GM20000 (cell line): ENCODE measurements at regions not wholly inside any gene's neighbourhood (a gene's known extent, or its start where the extent isn't known, plus 50 kb on each side); places are given as distances from the start of the nearest gene placed in this dataset.
"Not testable (repeated sequence)": the region's sequence is repeated elsewhere in the genome, so short reads cannot be mapped to it uniquely, and the experiment has no call there.

Experiments used
- DNase-seq: peaks from one replicate; pipeline ENCODE4 v3.0.0; 2012; ENCODE audit warnings: low spot score
- TF ChIP-seq, protein P1 (sequence below): IDR thresholded peaks from 2 replicates; pipeline ENCODE4 v1.5.1; 2012; ENCODE audit warnings: mild to moderate bottlenecking, control low read depth; ENCODE audit errors: extremely low read depth, missing control alignments

DNA sequence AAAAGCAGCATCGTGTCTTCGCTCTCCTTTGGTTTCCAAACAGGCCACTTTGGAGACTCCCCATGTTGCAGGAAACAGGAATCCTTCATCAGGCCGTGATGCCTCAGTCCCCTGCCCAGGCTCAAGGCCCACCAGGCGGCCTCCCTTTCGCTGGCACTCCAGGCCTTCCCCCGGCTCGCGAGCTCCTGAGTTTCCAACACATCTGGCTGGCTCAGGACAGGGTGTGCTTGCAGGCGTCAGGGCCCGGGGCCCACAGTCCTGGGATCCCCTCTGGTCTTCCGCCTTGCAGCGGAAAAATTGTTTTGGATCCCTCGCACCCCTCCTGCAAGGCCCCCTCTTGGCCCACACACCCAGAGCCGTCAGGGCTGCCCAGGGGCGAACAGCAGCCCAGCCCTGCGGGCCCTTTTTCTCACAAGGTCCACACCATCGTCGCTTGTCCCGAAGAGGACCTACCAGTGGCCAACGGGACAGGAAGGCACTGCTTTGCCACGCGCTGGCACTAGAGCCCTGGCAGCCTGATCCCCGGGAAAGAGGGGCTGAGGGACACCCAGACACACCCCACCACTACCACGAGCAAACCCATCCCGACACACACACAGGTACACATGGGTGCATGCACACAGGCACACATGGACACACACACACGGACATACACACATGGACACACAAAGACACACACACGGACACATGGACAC lies 1930.9 kb upstream of the DEFB115 start:
- TF ChIP-seq, protein P1, sequence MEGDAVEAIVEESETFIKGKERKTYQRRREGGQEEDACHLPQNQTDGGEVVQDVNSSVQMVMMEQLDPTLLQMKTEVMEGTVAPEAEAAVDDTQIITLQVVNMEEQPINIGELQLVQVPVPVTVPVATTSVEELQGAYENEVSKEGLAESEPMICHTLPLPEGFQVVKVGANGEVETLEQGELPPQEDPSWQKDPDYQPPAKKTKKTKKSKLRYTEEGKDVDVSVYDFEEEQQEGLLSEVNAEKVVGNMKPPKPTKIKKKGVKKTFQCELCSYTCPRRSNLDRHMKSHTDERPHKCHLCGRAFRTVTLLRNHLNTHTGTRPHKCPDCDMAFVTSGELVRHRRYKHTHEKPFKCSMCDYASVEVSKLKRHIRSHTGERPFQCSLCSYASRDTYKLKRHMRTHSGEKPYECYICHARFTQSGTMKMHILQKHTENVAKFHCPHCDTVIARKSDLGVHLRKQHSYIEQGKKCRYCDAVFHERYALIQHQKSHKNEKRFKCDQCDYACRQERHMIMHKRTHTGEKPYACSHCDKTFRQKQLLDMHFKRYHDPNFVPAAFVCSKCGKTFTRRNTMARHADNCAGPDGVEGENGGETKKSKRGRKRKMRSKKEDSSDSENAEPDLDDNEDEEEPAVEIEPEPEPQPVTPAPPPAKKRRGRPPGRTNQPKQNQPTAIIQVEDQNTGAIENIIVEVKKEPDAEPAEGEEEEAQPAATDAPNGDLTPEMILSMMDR = no peak
- no peak for DNase-seq

- not testable (repeated sequence) for DNase-seq
These were observed 1929.7 kb upstream of the DEFB115 start for GRCh38 chr20:29327600-29328420.

GRCh38 chr20:29330429-29331115 lies 1926.9 kb upstream of the DEFB115 start:
- not testable (repeated sequence) for DNase-seq

DNA sequence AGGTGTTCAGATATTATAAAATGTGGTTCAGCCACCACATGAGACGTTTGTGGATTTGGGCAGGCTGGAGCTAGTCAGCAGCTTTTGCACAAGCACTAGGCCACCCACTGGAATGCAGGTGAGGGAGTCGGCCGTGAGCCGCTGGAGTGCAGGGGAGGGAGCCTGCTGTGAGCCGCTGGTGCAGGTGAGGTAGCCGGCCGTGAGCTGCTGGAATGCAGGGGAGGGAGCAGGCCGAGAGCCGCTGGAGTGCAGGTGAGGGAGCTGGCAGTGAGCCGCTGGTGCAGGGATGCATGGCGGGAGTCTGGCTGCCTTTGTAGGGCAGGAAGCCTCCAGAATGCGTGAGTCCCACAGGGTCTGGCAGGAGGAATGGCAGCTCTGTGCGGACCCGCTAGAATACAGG lies 1907.6 kb upstream of the DEFB115 start:
- DNase-seq = no peak
- TF ChIP-seq, protein P1 = no peak

- DNase-seq = not testable (repeated sequence)
These were observed 1881.5 kb upstream of the DEFB115 start for GRCh38 chr20:29375937-29376336.

DNA sequence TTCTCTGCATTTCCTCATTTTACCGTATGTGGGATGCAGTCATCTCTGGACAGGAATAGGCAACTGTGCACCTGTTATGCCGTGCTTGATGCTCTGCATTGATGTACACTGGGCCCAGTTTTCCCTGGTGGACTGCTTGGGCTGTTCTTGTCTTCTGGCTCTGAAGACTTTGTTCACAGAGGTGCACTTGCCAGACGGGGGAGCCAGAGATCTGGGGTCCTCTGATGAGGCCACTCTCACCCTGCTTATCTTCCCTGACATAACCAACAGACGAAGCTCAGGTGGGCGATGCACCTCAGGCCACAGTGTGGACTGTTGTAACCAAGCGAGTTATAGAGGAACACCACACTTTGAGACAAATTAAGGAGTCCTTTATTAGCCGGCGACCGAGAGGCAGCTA lies 1864.6 kb upstream of the DEFB115 start:
- not testable (repeated sequence) for DNase-seq

DNA sequence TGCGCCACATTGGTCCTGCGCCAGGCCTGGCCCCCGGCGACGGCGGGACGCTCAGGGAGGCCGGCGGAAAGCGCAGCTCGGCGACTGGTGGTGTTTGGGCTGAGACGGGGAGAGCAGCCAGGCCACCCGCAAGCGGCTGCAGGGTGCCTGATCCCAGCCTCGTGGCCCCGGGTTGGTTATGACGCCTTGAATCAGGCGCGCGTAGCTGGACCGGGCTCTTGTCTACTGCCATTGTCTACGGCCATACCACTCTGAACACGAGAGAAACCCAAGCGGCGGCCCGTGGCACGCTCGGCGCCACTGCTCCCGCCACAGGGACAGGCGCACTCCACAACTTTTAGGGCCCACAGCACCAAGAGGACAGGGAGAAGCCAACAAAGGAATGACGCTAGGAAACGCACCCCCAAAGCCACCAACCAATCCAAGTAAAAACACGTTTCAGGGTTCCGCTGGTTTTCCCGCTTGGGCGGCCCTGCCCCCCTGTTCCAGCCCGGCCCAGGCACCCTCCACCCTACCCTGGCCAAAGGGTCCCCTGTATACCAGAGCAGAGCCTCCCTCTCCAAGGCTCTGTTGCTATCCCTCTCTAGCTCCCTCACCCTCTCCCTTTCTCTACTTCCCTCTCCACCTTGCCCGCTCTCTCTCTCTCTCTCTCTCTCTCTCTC lies 1849.3 kb upstream of the DEFB115 start:
- TF ChIP-seq, protein P1 = no peak
- DNase-seq = no peak

DNA sequence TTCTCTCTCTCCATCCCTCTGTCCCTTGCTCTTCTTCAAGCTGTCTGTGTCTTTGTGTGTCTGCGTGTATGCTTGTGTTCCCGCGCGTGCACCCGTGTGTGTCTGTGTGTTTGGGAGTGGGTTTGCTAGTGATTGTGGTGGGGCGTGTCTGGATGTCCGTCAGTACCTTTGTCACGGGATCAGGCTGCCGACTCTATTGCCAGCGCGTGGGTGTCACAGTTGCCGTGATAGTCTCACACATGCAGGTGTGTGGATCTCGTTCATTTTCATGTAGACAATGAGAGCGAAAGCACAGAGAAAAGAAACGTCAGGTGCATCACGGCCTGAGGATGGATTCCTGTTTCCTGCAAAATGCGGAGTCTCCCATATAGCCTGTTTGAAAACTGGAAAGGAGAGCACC lies 1848.8 kb upstream of the DEFB115 start:
- DNase-seq = not testable (repeated sequence)

DNA sequence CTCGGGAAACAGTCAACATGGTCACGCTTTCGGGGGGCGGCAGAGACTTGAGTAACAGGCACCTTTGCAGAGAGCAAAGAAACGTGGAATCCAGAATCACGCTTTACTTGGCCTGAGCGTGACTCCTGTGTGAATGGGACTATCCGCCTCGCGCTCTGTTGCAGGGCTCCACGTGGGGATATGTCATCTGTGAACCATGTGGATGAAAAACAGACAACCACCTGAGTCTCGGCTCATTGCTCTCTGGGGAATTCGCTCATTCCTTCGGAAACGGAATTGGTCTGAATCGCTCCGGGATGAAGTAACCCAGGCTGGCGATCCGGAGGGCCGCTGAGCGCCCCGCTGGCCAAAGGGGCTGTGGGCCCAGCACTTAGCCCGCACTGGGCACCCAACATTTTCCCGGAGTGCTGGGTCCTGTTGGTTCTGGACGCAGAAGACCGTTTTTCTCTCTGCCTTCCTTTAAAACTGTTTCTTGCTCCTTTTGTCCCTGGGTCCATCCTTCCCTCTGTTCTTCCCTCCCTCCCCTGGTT lies 1848.2 kb upstream of the DEFB115 start:
- not testable (repeated sequence) for DNase-seq

DNA sequence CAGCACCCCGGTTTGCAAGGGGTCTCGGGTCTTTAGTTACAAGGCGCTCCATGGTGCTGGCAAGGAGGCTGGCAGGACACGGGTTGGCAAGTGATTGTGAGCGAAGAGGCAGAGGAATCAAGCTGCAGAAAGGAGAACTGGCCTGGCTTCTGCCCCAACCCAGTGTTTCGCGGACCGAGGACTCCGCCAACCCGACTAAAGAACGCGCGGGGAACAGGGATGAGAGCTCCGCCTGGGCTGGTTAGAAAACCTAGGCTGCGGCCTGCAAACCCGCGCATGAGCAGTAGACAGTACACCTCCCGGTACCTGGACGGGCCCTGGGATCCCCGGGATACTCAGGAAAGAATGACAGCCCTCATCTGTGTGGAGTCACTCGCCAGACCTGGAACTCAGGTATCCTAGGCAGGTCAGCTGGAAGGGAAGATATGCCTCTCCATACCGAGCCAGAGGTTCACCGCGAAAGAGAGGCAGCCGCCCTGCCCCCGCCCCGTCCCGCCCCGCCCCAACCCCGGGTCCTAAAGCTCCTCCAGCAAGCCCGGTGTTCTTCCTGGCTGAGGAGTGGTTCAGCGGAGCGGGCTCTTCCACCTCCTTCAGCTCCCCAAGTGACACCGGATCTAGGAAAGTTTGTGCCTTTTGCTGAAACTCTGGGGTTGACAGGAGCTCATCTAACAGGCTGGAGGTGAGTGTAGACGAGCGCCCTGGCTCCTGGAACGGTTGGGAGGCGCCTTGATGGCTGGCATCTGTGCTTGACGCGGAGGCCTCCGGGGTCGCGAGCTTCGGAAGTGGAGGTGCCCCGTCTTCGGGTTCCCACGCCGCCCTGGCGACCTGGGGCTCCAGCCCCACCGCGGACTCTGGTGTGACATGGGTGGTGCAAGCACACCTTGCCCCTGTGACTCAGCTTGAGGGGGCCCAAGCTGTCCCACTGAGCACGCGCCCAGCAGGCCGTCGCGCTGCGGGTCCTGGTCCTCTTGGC lies 1847.3 kb upstream of the DEFB115 start:
- no peak for DNase-seq
- TF ChIP-seq, protein P1 = no peak
